A673 (cell line): ENCODE measurements at regions not wholly inside any gene's neighbourhood (a gene's known extent, or its start where the extent isn't known, plus 50 kb on each side); places are given as distances from the start of the nearest gene placed in this dataset.
A peak's percentile ranks its signal among the peaks of the same experiment; 100 is the strongest.

Experiments
- BruUV-seq: library from RNA; stranded (reverse); fragments of 400-500 nt; replicated peaks from 2 replicates; lab custom pipeline; 2021; lab: Mats Ljungman, UMichigan
- CTCF ChIA-PET: fragments of 300-600 bp; sonication (Branson Sonifier 250); formaldehyde crosslinking; loops from one replicate; lab custom pipeline; 2022; ENCODE audit warnings: antibody characterized with exemption; lab: Charles Lee
- POLR2A ChIA-PET: fragments of 300-600 bp; sonication (Branson Sonifier 250); formaldehyde crosslinking; loops from one replicate; lab custom pipeline; 2022; ENCODE audit warnings: antibody characterized with exemption; ENCODE audit not compliant: low non-redundant PET; lab: Charles Lee
- DNase-seq: peaks from one replicate; pipeline ENCODE4 v3.0.0-alpha.2; 2015; ENCODE audit warnings: low spot score
- H3K27ac ChIP-seq: fragments of 200-600 bp; sonication (generic); 2 replicates; pipeline ENCODE4 v1.5.1; 2016; ENCODE audit warnings: mixed run types, low read depth, mild to moderate bottlenecking, mixed read lengths, antibody characterized with exemption, low read length; ENCODE audit not compliant: poor library complexity, severe bottlenecking
- H3K27me3 ChIP-seq: fragments of 200-600 bp; sonication (generic); replicated peaks from 2 replicates; pipeline ENCODE4 v1.6.1; 2017; ENCODE audit warnings: mixed run types, low read depth, mild to moderate bottlenecking, mixed read lengths, antibody characterized with exemption, low read length; ENCODE audit not compliant: insufficient read depth, poor library complexity
- H3K36me3 ChIP-seq: fragments of 200-600 bp; sonication (generic); 2 replicates; pipeline ENCODE4 v1.6.1; 2016; ENCODE audit warnings: mixed run types, mild to moderate bottlenecking, mixed read lengths, antibody characterized with exemption, low read length; ENCODE audit not compliant: insufficient read depth, poor library complexity, severe bottlenecking
- H3K4me1 ChIP-seq: fragments of 200-600 bp; sonication (generic); 2 replicates; pipeline ENCODE4 v1.6.1; 2017; ENCODE audit warnings: mixed run types, mild to moderate bottlenecking, mixed read lengths, antibody characterized with exemption, low read length; ENCODE audit not compliant: insufficient read depth, poor library complexity, severe bottlenecking
- H3K4me3 ChIP-seq: fragments of 200-600 bp; sonication (generic); 2 replicates; pipeline ENCODE4 v1.5.1; 2016; ENCODE audit warnings: low read depth, mixed run types, mild to moderate bottlenecking, mixed read lengths, low read length; ENCODE audit not compliant: poor library complexity, severe bottlenecking
- H3K9me3 ChIP-seq: fragments of 200-600 bp; sonication (generic); 2 replicates; pipeline ENCODE4 v1.6.1; 2016; ENCODE audit warnings: mixed run types, low read depth, mild to moderate bottlenecking, mixed read lengths, antibody characterized with exemption, low read length; ENCODE audit not compliant: poor library complexity, severe bottlenecking
- CTCF ChIP-seq: fragments of 300-800, 200-600 bp; sonication (generic); conservative IDR thresholded peaks from 2 replicates; pipeline ENCODE4 v1.5.1; 2017; ENCODE audit warnings: low read depth, mild to moderate bottlenecking, antibody characterized with exemption, low read length, moderate library complexity, mixed read lengths
- EZH2 ChIP-seq: fragments of 200-600 bp; sonication (generic); IDR thresholded peaks from 2 replicates; pipeline ENCODE4 v1.6.1; 2017; ENCODE audit warnings: borderline replicate concordance, low read depth, mild to moderate bottlenecking, mixed read lengths, antibody characterized with exemption, low read length; ENCODE audit not compliant: poor library complexity, severe bottlenecking
- intact Hi-C: fragments of 100-400 bp; cut with micrococcal nuclease; formaldehyde crosslinking; loops from one replicate; pipeline ENCODE4 v1.10.0; 2022; ENCODE audit not compliant: unreplicated experiment

- H3K36me3 ChIP-seq, result no peaks in the 10 kb centered on the region
- ChIA-PET CTCF (no interaction called here), POLR2A (no interaction called here)
- H3K4me3 ChIP-seq, result no peak overlapping the region
- peak; percentile 45 for DNase-seq
- no peak overlapping the region for H3K27ac ChIP-seq
- TF ChIP-seq CTCF (no peak), EZH2 (no peak)
- BruUV-seq, result no TSS peak
- peaks cover 3% of the 10 kb centered on the region for H3K4me1 ChIP-seq
- H3K9me3 ChIP-seq, result no peaks in the 10 kb centered on the region
- intact Hi-C loops, result no loop called here
- no peaks in the 10 kb centered on the region for H3K27me3 ChIP-seq
Measured at GRCh38 chr2:216287251-216287650, 85.0 kb downstream of the MARCHF4 start.

- no peak for DNase-seq
- H3K4me1 ChIP-seq, result peaks cover 3% of the 10 kb centered on the region
- H3K27me3 ChIP-seq, result no peaks in the 10 kb centered on the region
- POLR2A ChIA-PET, result no interaction called here
- CTCF ChIA-PET, result no interaction called here
- H3K27ac ChIP-seq, result no peak overlapping the region
- H3K4me3 ChIP-seq, result no peak overlapping the region
- intact Hi-C loops, result no loop called here
- no peaks in the 10 kb centered on the region for H3K9me3 ChIP-seq
- TF ChIP-seq EZH2, result no peak
- no peak for TF ChIP-seq CTCF
- no peaks in the 10 kb centered on the region for H3K36me3 ChIP-seq
- no TSS peak for BruUV-seq
Measured at GRCh38 chr2:216286616-216287231, 85.6 kb downstream of the MARCHF4 start.

- H3K4me3 ChIP-seq, result no peak overlapping the region
- ChIA-PET POLR2A (no interaction called here), CTCF (interaction anchor here (0.6 kb wide), 1 partner anchor 1680 kb away, joined by 4 read pairs; no protein-coding TSS in a partner anchor)
- TF ChIP-seq CTCF, result no peak
- TF ChIP-seq EZH2, result no peak
- no peaks in the 10 kb centered on the region for H3K27me3 ChIP-seq
- H3K27ac ChIP-seq, result no peak overlapping the region
- intact Hi-C loops, result no loop called here
- BruUV-seq, result no TSS peak
- H3K9me3 ChIP-seq, result no peaks in the 10 kb centered on the region
- no peak for DNase-seq
- H3K36me3 ChIP-seq, result no peaks in the 10 kb centered on the region
- peaks cover 3% of the 10 kb centered on the region for H3K4me1 ChIP-seq
Measured at GRCh38 chr2:216285701-216286100, 86.6 kb downstream of the MARCHF4 start.
